Vagina (tissue), 2 donors: ENCODE measurements at regions not wholly inside any gene's neighbourhood (a gene's known extent, or its start where the extent isn't known, plus 50 kb on each side); places are given as distances from the start of the nearest gene placed in this dataset.

ENCODE experiments used
- DNase-seq, 2 donors: peaks; one replicate each; pipeline ENCODE4 v3.0.0-alpha.2; 2017; ENCODE audit errors: extremely low spot score in 2 of 2
- H3K27ac ChIP-seq: fragments of 200-600 bp; sonication (generic); one replicate; pipeline ENCODE4 v1.5.1; 2019
- H3K27me3 ChIP-seq: fragments of 200-600 bp; sonication (generic); one replicate; pipeline ENCODE4 v1.5.1; 2019
- H3K36me3 ChIP-seq, 2 donors: fragments of 200-600 bp; sonication (generic); one replicate each; pipeline ENCODE4 v1.5.1; 2017 to 2019
- H3K4me1 ChIP-seq: fragments of 200-600 bp; sonication (generic); one replicate; pipeline ENCODE4 v1.5.1; 2019
- H3K4me3 ChIP-seq, 2 donors: fragments of 200-600 bp; sonication (generic); 1 replicate in 1 of 2; 2 replicates in 1 of 2; pipeline ENCODE4 v1.5.1; 2016 to 2019
- H3K9me3 ChIP-seq: fragments of 200-600 bp; sonication (generic); one replicate; pipeline ENCODE4 v1.5.1; 2019
- CTCF ChIP-seq, 3 experiments: fragments of 450-650 bp in 2 of 3; fragments of 200-600 bp in 1 of 3; sonication (generic) in 1 of 3; IDR thresholded peaks; one replicate each; pipeline ENCODE4 v1.5.1; 2017 to 2019; ENCODE audit warnings: antibody characterized with exemption in 3 of 3, mild to moderate bottlenecking in 2 of 3, moderate library complexity in 2 of 3
- POLR2A ChIP-seq, 2 donors: fragments of 450-650 bp; IDR thresholded peaks; one replicate each; pipeline ENCODE4 v1.6.1; 2017; ENCODE audit warnings: antibody characterized with exemption in 2 of 2, mild to moderate bottlenecking in 2 of 2, moderate library complexity in 2 of 2
- POLR2AphosphoS5 ChIP-seq, 2 donors: sonication (generic); formaldehyde crosslinking; IDR thresholded peaks; one replicate each; pipeline ENCODE4 v1.9.0; 2017; ENCODE audit warnings: antibody characterized with exemption in 2 of 2, mild to moderate bottlenecking in 2 of 2, low read depth in 1 of 2; ENCODE audit not compliant: insufficient read depth in 1 of 2
- intact Hi-C: fragments of 100-400 bp; cut with DNase I; formaldehyde crosslinking; loops from one replicate; pipeline ENCODE4 v1.15.1; 2023

- Histone ChIP-seq H3K36me3 (no peaks in the 10 kb centered on the region), H3K27me3 (no peaks in the 10 kb centered on the region), H3K9me3 (no peaks in the 10 kb centered on the region), H3K4me1 (peaks cover 13% of the 10 kb centered on the region), H3K4me3 (no peak overlapping the region), H3K27ac (no peak overlapping the region)
- TF ChIP-seq POLR2AphosphoS5 (IDR thresholded peaks at IDR 0.05; ENCODE audit: insufficient read depth in 1 of 2, low read depth in 1 of 2): no peak
- no peak for TF ChIP-seq POLR2A (IDR thresholded peaks at IDR 0.05)
- TF ChIP-seq CTCF (IDR thresholded peaks at IDR 0.05): no peak
- intact Hi-C loops: no loop called here
- DNase-seq: no peak
Measured at GRCh38 chr18:28855989-28856388, 679.1 kb upstream of the CDH2 start.

- Histone ChIP-seq H3K36me3 (no peaks in the 10 kb centered on the region), H3K27me3 (no peaks in the 10 kb centered on the region), H3K4me1 (peaks cover 13% of the 10 kb centered on the region), H3K27ac (no peak overlapping the region), H3K4me3 (no peak overlapping the region), H3K9me3 (no peaks in the 10 kb centered on the region)
- intact Hi-C loops: no loop called here
- TF ChIP-seq POLR2AphosphoS5 (IDR thresholded peaks at IDR 0.05; ENCODE audit: insufficient read depth in 1 of 2, low read depth in 1 of 2): no peak
- no peak for TF ChIP-seq POLR2A (IDR thresholded peaks at IDR 0.05)
- TF ChIP-seq CTCF (IDR thresholded peaks at IDR 0.05): no peak
- DNase-seq: no peak
Measured at GRCh38 chr18:28855524-28855923, 678.6 kb upstream of the CDH2 start.

- Histone ChIP-seq H3K4me1 (peaks cover 13% of the 10 kb centered on the region), H3K27ac (no peak overlapping the region), H3K36me3 (no peaks in the 10 kb centered on the region), H3K4me3 (no peak overlapping the region), H3K9me3 (no peaks in the 10 kb centered on the region), H3K27me3 (no peaks in the 10 kb centered on the region)
- no peak for DNase-seq
- intact Hi-C loops: no loop called here
- TF ChIP-seq POLR2AphosphoS5 (IDR thresholded peaks at IDR 0.05; ENCODE audit: insufficient read depth in 1 of 2, low read depth in 1 of 2): no peak
Measured at GRCh38 chr18:28854964-28855363, 678.0 kb upstream of the CDH2 start.

- H3K9me3 ChIP-seq: no peaks in the 10 kb centered on the region
- H3K4me1 ChIP-seq: no peaks in the 10 kb centered on the region
- intact Hi-C loops: no loop called here
- H3K27me3 ChIP-seq: no peaks in the 10 kb centered on the region
- no peaks in the 10 kb centered on the region for H3K36me3 ChIP-seq
- H3K4me3 ChIP-seq: no peak overlapping the region
- no peak overlapping the region for H3K27ac ChIP-seq
- TF ChIP-seq CTCF (IDR thresholded peaks at IDR 0.05): no peak
- TF ChIP-seq POLR2A (IDR thresholded peaks at IDR 0.05): no peak
- no peak for TF ChIP-seq POLR2AphosphoS5 (IDR thresholded peaks at IDR 0.05; ENCODE audit: insufficient read depth in 1 of 2, low read depth in 1 of 2)
- DNase-seq: no peak
Measured at GRCh38 chr18:28846958-28847357, 670.0 kb upstream of the CDH2 start.

- intact Hi-C loops: no loop called here
- H3K4me1 ChIP-seq: no peaks in the 10 kb centered on the region
- no peak for TF ChIP-seq CTCF (IDR thresholded peaks at IDR 0.05)
- TF ChIP-seq POLR2AphosphoS5 (IDR thresholded peaks at IDR 0.05; ENCODE audit: insufficient read depth in 1 of 2, low read depth in 1 of 2): no peak
- TF ChIP-seq POLR2A (IDR thresholded peaks at IDR 0.05): no peak
- no peaks in the 10 kb centered on the region for H3K27me3 ChIP-seq
- no peak overlapping the region for H3K4me3 ChIP-seq
- no peaks in the 10 kb centered on the region for H3K36me3 ChIP-seq
- no peaks in the 10 kb centered on the region for H3K9me3 ChIP-seq
- no peak overlapping the region for H3K27ac ChIP-seq
- DNase-seq: no peak
Measured at GRCh38 chr18:28837100-28837499, 660.2 kb upstream of the CDH2 start.

GRCh38 chr18:28834889-28835288 is 658.0 kb upstream of the CDH2 start:
- H3K4me1 ChIP-seq: no peaks in the 10 kb centered on the region
- no peak overlapping the region for H3K27ac ChIP-seq
- H3K27me3 ChIP-seq: no peaks in the 10 kb centered on the region
- H3K36me3 ChIP-seq: no peaks in the 10 kb centered on the region
- TF ChIP-seq POLR2A (IDR thresholded peaks at IDR 0.05): no peak
- H3K9me3 ChIP-seq: no peaks in the 10 kb centered on the region
- intact Hi-C loops: no loop called here
- H3K4me3 ChIP-seq: no peak overlapping the region
- DNase-seq: no peak
